Testis (tissue), 2 donors: ENCODE measurements at regions not wholly inside any gene's neighbourhood (a gene's known extent, or its start where the extent isn't known, plus 50 kb on each side); places are given as distances from the start of the nearest gene placed in this dataset.

ENCODE experiments used
- DNase-seq: peaks from one replicate; pipeline ENCODE4 v3.0.0-alpha.2; 2019
- H3K27ac ChIP-seq, 2 donors: fragments of 200-600 bp; sonication (generic); one replicate each; pipeline ENCODE4 v1.5.1; 2019
- H3K27me3 ChIP-seq: fragments of 200-600 bp; sonication (generic); one replicate; pipeline ENCODE4 v1.5.1; 2019
- H3K36me3 ChIP-seq: fragments of 200-600 bp; sonication (generic); one replicate; pipeline ENCODE4 v1.5.1; 2017; ENCODE audit warnings: low read depth; ENCODE audit errors: missing control alignments
- H3K4me1 ChIP-seq: fragments of 200-600 bp; sonication (generic); one replicate; pipeline ENCODE4 v1.5.1; 2019
- H3K4me3 ChIP-seq, 2 donors: fragments of 200-600 bp; sonication (generic); one replicate each; pipeline ENCODE4 v1.5.1; 2017 to 2019
- H3K9me3 ChIP-seq: fragments of 200-600 bp; sonication (generic); one replicate; pipeline ENCODE4 v1.5.1; 2017
- CTCF ChIP-seq, 3 experiments: fragments of 450-650 bp in 2 of 3; fragments of 200-600 bp in 1 of 3; sonication (generic) in 1 of 3; IDR thresholded peaks; one replicate each; pipeline ENCODE4 v1.5.1; 2016 to 2019; ENCODE audit warnings: antibody characterized with exemption in 3 of 3, mild to moderate bottlenecking in 2 of 3, moderate library complexity in 1 of 3
- POLR2A ChIP-seq: fragments of 450-650 bp; IDR thresholded peaks from one replicate; pipeline ENCODE4 v1.6.1; 2017; ENCODE audit warnings: antibody characterized with exemption, mild to moderate bottlenecking, moderate library complexity
- WGBS, 2 donors: methylation state at CpG; one replicate each; pipeline ENCODE4 v1.1.5; 2018; 5-methylcytosine and 5-hydroxymethylcytosine counted together
- intact Hi-C: fragments of 100-400 bp; cut with DNase I; formaldehyde crosslinking; loops from one replicate; pipeline ENCODE4 v1.15.1; 2023; ENCODE audit warnings: low total_unique reads

DNA sequence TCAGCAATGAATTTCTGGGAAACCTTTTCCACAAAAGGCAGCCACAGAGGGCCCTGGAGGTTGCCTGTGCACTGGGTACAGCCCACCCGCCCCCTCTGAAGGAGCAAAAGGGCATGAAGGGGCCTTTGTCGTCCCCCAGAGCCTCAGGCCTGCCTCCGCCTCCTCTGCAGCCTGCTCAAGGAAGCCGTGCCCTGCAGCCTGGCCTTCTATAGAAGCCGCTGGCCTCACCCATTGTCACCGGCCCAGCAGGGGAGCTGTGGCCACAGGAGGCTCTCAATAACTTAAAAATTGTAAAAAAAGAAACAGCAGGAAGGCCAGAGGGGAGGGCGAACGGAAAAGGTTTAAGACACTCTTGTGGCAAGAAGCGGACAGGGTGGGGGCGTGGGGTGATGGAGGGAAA lies 213.3 kb downstream of the IRX2 start:
- Histone ChIP-seq H3K27me3 (no peaks in the 10 kb centered on the region), H3K9me3 (no peaks in the 10 kb centered on the region), H3K27ac (no peak overlapping the region), H3K4me3 (no peak overlapping the region), H3K4me1 (no peaks in the 10 kb centered on the region), H3K36me3 (no peaks in the 10 kb centered on the region)
- DNase-seq: no peak
- intact Hi-C loops: no loop called here
- TF ChIP-seq CTCF (IDR thresholded peaks at IDR 0.05): no peak
- TF ChIP-seq POLR2A: no peak
- 60 to 61% methylated on average over 10 of the region's 10 CpGs for WGBS, 2 donors

DNA sequence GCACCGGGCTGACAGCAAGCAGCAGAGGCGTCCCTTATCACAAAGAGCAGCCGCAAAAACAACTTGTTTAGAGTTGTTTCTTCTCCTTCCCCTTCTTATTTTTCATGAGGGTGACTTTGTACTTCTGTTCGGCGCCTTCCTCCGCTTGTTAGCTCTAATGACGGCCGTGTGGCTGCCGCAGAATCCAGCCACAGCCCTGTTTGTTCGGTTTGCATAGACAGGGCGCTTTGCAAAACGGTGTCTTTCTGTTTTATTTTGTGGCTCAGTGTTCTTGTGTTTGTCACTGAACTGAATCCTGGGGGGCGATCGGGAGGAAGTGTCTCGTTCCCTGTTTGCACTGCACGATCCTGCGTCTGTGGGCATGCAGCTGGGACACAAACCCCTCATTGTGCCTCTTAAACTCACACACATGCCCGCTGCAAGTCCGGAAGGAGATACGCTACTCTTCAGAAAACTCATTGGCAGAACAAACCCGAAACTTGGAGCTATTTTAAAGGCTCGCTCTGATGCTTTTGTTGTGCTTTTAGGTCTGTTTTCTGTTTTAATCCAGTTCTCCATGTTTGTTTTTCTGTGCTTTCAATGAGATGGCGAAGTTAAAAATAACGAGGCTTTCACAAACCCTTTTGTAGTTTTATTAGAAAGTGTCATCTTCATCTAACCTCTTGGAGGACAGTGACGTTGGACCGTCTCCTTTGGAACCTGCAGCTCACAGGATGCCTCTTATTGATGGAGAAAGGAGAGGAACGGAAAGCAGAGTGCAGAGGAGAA lies 213.9 kb downstream of the IRX2 start:
- intact Hi-C loops: no loop called here
- Histone ChIP-seq H3K4me3 (no peak overlapping the region), H3K36me3 (no peaks in the 10 kb centered on the region), H3K9me3 (no peaks in the 10 kb centered on the region), H3K27me3 (no peaks in the 10 kb centered on the region), H3K4me1 (no peaks in the 10 kb centered on the region), H3K27ac (no peak overlapping the region)
- DNase-seq: no peak
- TF ChIP-seq POLR2A: no peak
- TF ChIP-seq CTCF (IDR thresholded peaks at IDR 0.05): no peak
- WGBS, 2 donors: 55 to 68% methylated on average over 27 of the region's 27 CpGs

DNA sequence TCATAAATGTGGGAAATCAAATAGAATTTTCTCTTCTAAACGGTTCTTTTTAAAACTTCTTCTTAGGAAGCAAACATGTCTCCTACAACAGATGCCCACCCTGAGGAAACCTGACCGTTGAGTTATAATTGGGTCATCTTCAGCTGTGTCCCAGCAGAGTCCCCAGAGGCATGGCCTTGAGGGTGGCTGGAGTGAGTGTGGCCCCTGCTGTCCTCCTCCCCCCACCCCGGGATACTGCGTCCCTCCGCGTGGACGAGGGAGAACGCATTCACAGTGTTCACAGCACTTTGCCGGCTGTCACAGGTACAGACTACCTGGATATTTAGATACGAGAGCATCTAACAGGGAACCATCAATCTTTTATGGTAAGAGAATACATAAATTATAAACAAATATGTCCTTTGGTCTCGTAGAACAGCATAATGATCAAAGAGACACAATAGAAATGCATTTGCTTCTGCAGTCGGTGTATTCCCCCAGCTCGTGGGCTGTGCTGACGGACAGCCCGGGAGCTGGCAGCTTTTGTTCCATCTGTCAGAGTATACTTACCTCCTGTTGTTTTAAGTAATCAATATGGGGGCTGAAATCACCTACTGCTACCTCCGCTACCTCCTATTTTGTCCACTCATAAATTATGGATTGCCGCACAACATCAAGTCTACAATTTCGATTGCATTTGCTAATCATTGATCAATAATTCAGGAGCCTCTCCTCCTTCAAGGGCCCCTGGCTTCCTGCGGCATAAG lies 214.7 kb downstream of the IRX2 start:
- Histone ChIP-seq H3K36me3 (no peaks in the 10 kb centered on the region), H3K27ac (no peak overlapping the region), H3K27me3 (no peaks in the 10 kb centered on the region), H3K4me3 (no peak overlapping the region), H3K9me3 (no peaks in the 10 kb centered on the region), H3K4me1 (no peaks in the 10 kb centered on the region)
- 49 to 68% methylated on average over 19 of the region's 19 CpGs for WGBS, 2 donors
- DNase-seq: no peak
- intact Hi-C loops: no loop called here
- TF ChIP-seq POLR2A (no peak), CTCF (IDR thresholded peaks at IDR 0.05) (no peak)

DNA sequence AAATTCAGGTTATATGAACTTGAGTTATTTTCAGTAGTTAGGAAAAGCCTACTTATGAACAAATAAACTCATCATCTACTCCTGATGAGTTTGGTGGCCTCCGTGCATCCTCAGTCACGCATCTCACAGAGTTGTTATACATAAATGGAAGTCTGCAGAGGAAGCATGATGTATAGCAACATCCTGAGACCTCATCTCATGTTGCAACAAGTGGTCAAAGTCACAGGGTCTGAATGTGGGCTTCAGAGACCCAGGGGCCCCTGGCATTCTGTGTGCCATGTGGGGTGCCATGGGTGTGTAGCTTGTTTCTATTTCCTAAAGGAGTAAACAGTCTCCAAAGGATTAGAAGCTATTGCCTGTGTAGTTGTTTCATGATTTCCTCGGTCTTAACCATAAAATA lies 216.5 kb downstream of the IRX2 start:
- 85 to 88% methylated on average over 3 of the region's 3 CpGs for WGBS, 2 donors
- TF ChIP-seq CTCF (IDR thresholded peaks at IDR 0.05) (no peak), POLR2A (no peak)
- intact Hi-C loops: no loop called here
- no peak overlapping the region for H3K4me3 ChIP-seq
- no peak for DNase-seq
- no peaks in the 10 kb centered on the region for H3K36me3 ChIP-seq
- H3K4me1 ChIP-seq: no peaks in the 10 kb centered on the region
- no peaks in the 10 kb centered on the region for H3K9me3 ChIP-seq
- no peak overlapping the region for H3K27ac ChIP-seq
- no peaks in the 10 kb centered on the region for H3K27me3 ChIP-seq
